DOHH2 (cell line): ENCODE measurements at regions not wholly inside any gene's neighbourhood (a gene's known extent, or its start where the extent isn't known, plus 50 kb on each side); places are given as distances from the start of the nearest gene placed in this dataset.

Source experiments
- H3F3A ChIP-seq: fragments of 200-600 bp; sonication (generic), shearing (Covaris generic); 2 replicates; pipeline ENCODE4 v1.6.0; 2016; ENCODE audit warnings: antibody characterized with exemption, mild to moderate bottlenecking; ENCODE audit not compliant: control insufficient read depth, insufficient read depth
- H3K27ac ChIP-seq: fragments of 200-600 bp; sonication (generic); 2 replicates; pipeline ENCODE4 v1.5.1; 2014; ENCODE audit warnings: low read depth, mild to moderate bottlenecking, low read length, moderate library complexity
- H3K27me3 ChIP-seq: fragments of 200-600 bp; sonication (generic); 2 replicates; pipeline ENCODE4 v1.6.1; 2014; ENCODE audit warnings: mild to moderate bottlenecking, low read length, mixed read lengths; ENCODE audit not compliant: control insufficient read depth
- H3K36me3 ChIP-seq: fragments of 200-600 bp; sonication (generic); 2 replicates; pipeline ENCODE4 v1.6.1; 2014; ENCODE audit warnings: mild to moderate bottlenecking, low read length, moderate library complexity, mixed read lengths; ENCODE audit not compliant: control insufficient read depth
- H3K4me1 ChIP-seq: fragments of 200-600 bp; sonication (generic); 2 replicates; pipeline ENCODE4 v1.6.1; 2014; ENCODE audit warnings: mild to moderate bottlenecking, low read length, mixed read lengths; ENCODE audit not compliant: control insufficient read depth
- H3K4me2 ChIP-seq: fragments of 200-600 bp; sonication (generic); 2 replicates; pipeline ENCODE4 v1.6.0; 2014; ENCODE audit warnings: mild to moderate bottlenecking, low read length, moderate library complexity
- H3K4me3 ChIP-seq: fragments of 200-600 bp; sonication (generic); 2 replicates; pipeline ENCODE4 v1.5.1; 2014; ENCODE audit warnings: mild to moderate bottlenecking, low read length, mixed read lengths
- H3K79me2 ChIP-seq: fragments of 200-600 bp; sonication (generic); 2 replicates; pipeline ENCODE4 v1.6.1; 2014; ENCODE audit warnings: mild to moderate bottlenecking, low read length, mixed read lengths; ENCODE audit not compliant: control insufficient read depth
- H3K9me2 ChIP-seq: fragments of 200-600 bp; sonication (generic); replicated peaks from 2 replicates; pipeline ENCODE4 v1.6.1; 2014; ENCODE audit warnings: mild to moderate bottlenecking, low read length, mixed read lengths; ENCODE audit not compliant: control insufficient read depth
- H3K9me3 ChIP-seq: fragments of 200-600 bp; sonication (generic); 2 replicates; pipeline ENCODE4 v1.6.1; 2014; ENCODE audit warnings: antibody characterized with exemption, low read length, mixed read lengths; ENCODE audit not compliant: control insufficient read depth, insufficient read depth
- H4K20me1 ChIP-seq: fragments of 200-600 bp; sonication (generic); 2 replicates; pipeline ENCODE4 v1.6.0; 2014; ENCODE audit warnings: low read depth, mild to moderate bottlenecking, antibody characterized with exemption, low read length, moderate library complexity; ENCODE audit not compliant: control insufficient read depth, insufficient read depth
- EZH2phosphoT487 ChIP-seq: fragments of 200-600 bp; sonication (generic); IDR thresholded peaks from 2 replicates; pipeline ENCODE4 v1.6.1; 2017; ENCODE audit warnings: borderline replicate concordance, mild to moderate bottlenecking, antibody characterized with exemption, low read length, moderate library complexity, mixed read lengths
- TF ChIP-seq, protein P1 (sequence below): fragments of 200-600 bp; sonication (generic); IDR thresholded peaks from one replicate; pipeline ENCODE4 v1.5.1; 2014; ENCODE audit warnings: antibody characterized with exemption, mild to moderate bottlenecking, low read depth, low read length; ENCODE audit not compliant: poor library complexity, severe bottlenecking

DNA sequence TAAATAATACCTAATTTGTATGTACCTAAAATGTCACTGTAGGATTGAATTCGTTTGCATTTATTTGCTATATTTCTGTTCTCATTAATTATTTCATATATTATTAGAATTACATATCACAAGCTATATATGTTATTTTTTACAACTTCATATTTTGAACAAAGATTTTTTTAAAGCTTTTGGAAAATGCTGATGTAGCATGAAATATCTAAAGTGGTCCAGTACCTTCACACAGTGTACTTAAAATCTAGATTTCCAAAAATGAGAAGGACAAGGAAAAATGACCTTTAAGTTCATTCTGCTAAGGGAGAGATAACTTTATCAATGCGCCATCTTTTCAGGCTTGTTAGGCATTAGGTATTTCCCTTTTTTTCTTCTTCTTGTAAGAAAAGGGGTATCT is 71.8 kb downstream of the LARP7 start:
- no peak overlapping the region for H3K4me3 ChIP-seq
- H3F3A ChIP-seq: peaks cover 5% of the 10 kb centered on the region
- peaks cover 20% of the 10 kb centered on the region for H3K27me3 ChIP-seq
- no peaks in the 10 kb centered on the region for H3K79me2 ChIP-seq
- no peak overlapping the region for H3K27ac ChIP-seq
- H4K20me1 ChIP-seq: no peaks in the 10 kb centered on the region
- no peaks in the 10 kb centered on the region for H3K9me2 ChIP-seq
- TF ChIP-seq, protein P1, sequence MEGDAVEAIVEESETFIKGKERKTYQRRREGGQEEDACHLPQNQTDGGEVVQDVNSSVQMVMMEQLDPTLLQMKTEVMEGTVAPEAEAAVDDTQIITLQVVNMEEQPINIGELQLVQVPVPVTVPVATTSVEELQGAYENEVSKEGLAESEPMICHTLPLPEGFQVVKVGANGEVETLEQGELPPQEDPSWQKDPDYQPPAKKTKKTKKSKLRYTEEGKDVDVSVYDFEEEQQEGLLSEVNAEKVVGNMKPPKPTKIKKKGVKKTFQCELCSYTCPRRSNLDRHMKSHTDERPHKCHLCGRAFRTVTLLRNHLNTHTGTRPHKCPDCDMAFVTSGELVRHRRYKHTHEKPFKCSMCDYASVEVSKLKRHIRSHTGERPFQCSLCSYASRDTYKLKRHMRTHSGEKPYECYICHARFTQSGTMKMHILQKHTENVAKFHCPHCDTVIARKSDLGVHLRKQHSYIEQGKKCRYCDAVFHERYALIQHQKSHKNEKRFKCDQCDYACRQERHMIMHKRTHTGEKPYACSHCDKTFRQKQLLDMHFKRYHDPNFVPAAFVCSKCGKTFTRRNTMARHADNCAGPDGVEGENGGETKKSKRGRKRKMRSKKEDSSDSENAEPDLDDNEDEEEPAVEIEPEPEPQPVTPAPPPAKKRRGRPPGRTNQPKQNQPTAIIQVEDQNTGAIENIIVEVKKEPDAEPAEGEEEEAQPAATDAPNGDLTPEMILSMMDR: no peak
- no peak for TF ChIP-seq EZH2phosphoT487
- no peaks in the 10 kb centered on the region for H3K9me3 ChIP-seq
- no peaks in the 10 kb centered on the region for H3K36me3 ChIP-seq
- peaks cover 23% of the 10 kb centered on the region for H3K4me1 ChIP-seq
- H3K4me2 ChIP-seq: no peak overlapping the region

DNA sequence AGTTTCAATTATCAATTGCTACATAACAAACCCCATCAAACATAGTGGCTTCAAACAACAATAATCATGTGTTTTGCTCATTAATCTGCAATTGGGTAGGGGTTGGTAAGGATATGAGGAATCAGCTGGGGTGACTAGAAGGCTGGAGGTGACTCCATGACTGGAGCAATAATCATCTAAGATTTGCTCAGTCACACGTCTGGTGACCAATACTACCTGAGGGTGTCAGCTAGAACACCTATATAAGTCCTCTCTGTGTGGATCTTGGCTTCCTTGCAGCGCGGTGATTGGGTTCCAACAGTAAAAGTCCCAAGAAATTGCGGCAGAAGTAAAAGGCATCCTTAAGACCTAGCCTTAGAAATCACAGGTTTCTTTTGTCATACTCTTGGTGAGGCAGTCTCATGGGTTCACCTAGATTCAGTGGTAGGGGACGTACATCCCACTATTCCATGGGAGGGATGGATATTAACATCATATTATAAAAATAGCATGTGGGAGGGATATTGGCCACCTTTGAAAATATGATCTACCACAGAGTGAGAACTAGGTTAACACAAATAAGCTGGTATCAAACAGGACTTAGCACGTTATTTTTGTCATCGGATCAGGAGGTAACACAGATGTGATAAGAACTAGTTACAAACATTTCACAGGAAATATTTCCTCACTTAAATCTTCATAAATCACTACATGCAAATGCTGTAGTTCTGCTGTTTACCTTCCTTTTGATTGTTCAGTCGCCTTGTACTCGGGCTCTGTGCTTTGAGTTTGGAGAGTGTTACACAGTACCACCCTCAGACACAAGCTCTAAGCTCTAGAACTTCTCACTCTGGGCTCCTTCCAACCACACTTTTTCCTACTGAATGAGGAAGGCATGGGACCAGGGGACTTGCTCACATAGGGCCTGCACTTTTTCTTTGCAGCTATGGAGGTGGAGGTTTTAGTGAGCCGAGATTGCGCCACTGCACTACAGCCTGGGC is 78.3 kb downstream of the LARP7 start:
- no peaks in the 10 kb centered on the region; the same call in 1 of the 2 replicates for H3K9me2 ChIP-seq
- H3K27me3 ChIP-seq: no peaks in the 10 kb centered on the region
- no peak for TF ChIP-seq EZH2phosphoT487
- TF ChIP-seq, protein P1: no peak
- no peaks in the 10 kb centered on the region for H3K36me3 ChIP-seq
- no peaks in the 10 kb centered on the region for H3F3A ChIP-seq
- no peak overlapping the region for H3K27ac ChIP-seq
- H4K20me1 ChIP-seq: no peaks in the 10 kb centered on the region
- no peak overlapping the region for H3K4me2 ChIP-seq
- no peak overlapping the region for H3K4me3 ChIP-seq
- no peaks in the 10 kb centered on the region for H3K79me2 ChIP-seq
- H3K9me3 ChIP-seq: no peaks in the 10 kb centered on the region
- H3K4me1 ChIP-seq: peaks cover 33% of the 10 kb centered on the region

DNA sequence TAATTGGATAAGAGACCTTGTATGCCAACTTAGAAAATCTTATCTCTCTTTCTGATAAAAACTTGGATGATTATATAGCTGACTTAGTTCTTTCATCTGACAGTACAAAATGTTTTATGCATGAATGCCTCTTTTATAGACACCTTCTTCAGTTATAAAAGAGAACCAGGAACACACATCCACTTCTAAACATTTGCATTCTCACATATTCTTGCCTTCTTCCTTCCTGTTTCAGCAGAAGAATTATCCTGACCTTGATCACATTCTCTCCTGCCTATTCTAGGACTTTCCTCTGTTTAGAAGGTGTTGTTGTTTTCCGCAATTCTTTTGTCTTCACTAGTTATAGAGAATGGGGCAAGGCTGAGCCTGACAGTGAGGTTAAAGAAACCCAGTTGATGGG is 80.9 kb downstream of the LARP7 start:
- no peaks in the 10 kb centered on the region; the same call in 1 of the 2 replicates for H3K9me2 ChIP-seq
- H3K79me2 ChIP-seq: no peaks in the 10 kb centered on the region
- peaks cover 33% of the 10 kb centered on the region for H3K4me1 ChIP-seq
- no peaks in the 10 kb centered on the region for H4K20me1 ChIP-seq
- peak overlapping the region; percentile 62 for H3K27ac ChIP-seq
- H3K9me3 ChIP-seq: no peaks in the 10 kb centered on the region
- no peaks in the 10 kb centered on the region for H3K36me3 ChIP-seq
- H3K4me2 ChIP-seq: peak overlapping the region; percentile 57
- H3K27me3 ChIP-seq: no peaks in the 10 kb centered on the region
- peak overlapping the region; percentile 45 for H3K4me3 ChIP-seq
- no peaks in the 10 kb centered on the region for H3F3A ChIP-seq
- no peak for TF ChIP-seq EZH2phosphoT487
- TF ChIP-seq, protein P1: no peak
